HG02973 (cell line): ENCODE measurements at regions not wholly inside any gene's neighbourhood (a gene's known extent, or its start where the extent isn't known, plus 50 kb on each side); places are given as distances from the start of the nearest gene placed in this dataset.

Source experiments
- ATAC-seq: cut with Tn5 transposase; IDR thresholded peaks from one replicate; pipeline ENCODE4 v1.9.1; 2021; ENCODE audit warnings: moderate library complexity; ENCODE audit not compliant: unreplicated experiment

- no peak for ATAC-seq
Measured at GRCh38 chr2:17309181-17309580, 209.1 kb downstream of the RAD51AP2 start.

GRCh38 chr2:17306706-17307105 is 211.5 kb downstream of the RAD51AP2 start:
- no peak for ATAC-seq

GRCh38 chr2:17306219-17306618 is 212.0 kb downstream of the RAD51AP2 start:
- no peak for ATAC-seq

GRCh38 chr2:17303521-17303920 is 214.7 kb downstream of the RAD51AP2 start:
- no peak for ATAC-seq

- ATAC-seq, result no peak
Measured at GRCh38 chr2:17303054-17303453, 215.2 kb downstream of the RAD51AP2 start.

- ATAC-seq, result no peak
Measured at GRCh38 chr2:17302281-17302680, 216.0 kb downstream of the RAD51AP2 start.

GRCh38 chr2:17301437-17301836 is 216.8 kb downstream of the RAD51AP2 start:
- no peak for ATAC-seq

GRCh38 chr2:17299891-17300540 is 218.2 kb downstream of the RAD51AP2 start:
- no peak for ATAC-seq

GRCh38 chr2:17298453-17298852 is 219.8 kb downstream of the RAD51AP2 start:
- no peak for ATAC-seq

- ATAC-seq, result no peak
Measured at GRCh38 chr2:17296686-17297085, 221.6 kb downstream of the RAD51AP2 start.

- no peak for ATAC-seq
Measured at GRCh38 chr2:17289669-17290068, 228.6 kb downstream of the RAD51AP2 start.

- ATAC-seq, result no peak
Measured at GRCh38 chr2:17287183-17287582, 231.1 kb downstream of the RAD51AP2 start.

GRCh38 chr2:17282826-17283225 is 235.4 kb downstream of the RAD51AP2 start:
- ATAC-seq, result no peak

- ATAC-seq, result no peak
Measured at GRCh38 chr2:17282245-17282644, 236.0 kb downstream of the RAD51AP2 start.

GRCh38 chr2:17276220-17276619 is 242.0 kb downstream of the RAD51AP2 start:
- ATAC-seq, result no peak

GRCh38 chr2:17272652-17273525 is 245.4 kb downstream of the RAD51AP2 start:
- peak; percentile 83 for ATAC-seq

- peak; percentile 6 for ATAC-seq
Measured at GRCh38 chr2:17272170-17272569, 246.1 kb downstream of the RAD51AP2 start.

- no peak for ATAC-seq
Measured at GRCh38 chr2:17271416-17271815, 246.8 kb downstream of the RAD51AP2 start.

GRCh38 chr2:17270894-17271293 is 247.3 kb downstream of the RAD51AP2 start:
- ATAC-seq, result no peak

- no peak for ATAC-seq
Measured at GRCh38 chr2:17263570-17263968, 254.7 kb downstream of the RAD51AP2 start.

- no peak for ATAC-seq
Measured at GRCh38 chr2:17262854-17263569, 255.2 kb downstream of the RAD51AP2 start.

GRCh38 chr2:17259613-17260012 is 258.6 kb downstream of the RAD51AP2 start:
- no peak for ATAC-seq
